NCI-H128 (cell line): ENCODE measurements at regions not wholly inside any gene's neighbourhood (a gene's known extent, or its start where the extent isn't known, plus 50 kb on each side); places are given as distances from the start of the nearest gene placed in this dataset.

Experiments
- DNase-seq: peaks from one replicate; lab custom pipeline; 2025; ENCODE audit not compliant: unreplicated experiment; lab: John Stamatoyannopoulos, UW

DNA sequence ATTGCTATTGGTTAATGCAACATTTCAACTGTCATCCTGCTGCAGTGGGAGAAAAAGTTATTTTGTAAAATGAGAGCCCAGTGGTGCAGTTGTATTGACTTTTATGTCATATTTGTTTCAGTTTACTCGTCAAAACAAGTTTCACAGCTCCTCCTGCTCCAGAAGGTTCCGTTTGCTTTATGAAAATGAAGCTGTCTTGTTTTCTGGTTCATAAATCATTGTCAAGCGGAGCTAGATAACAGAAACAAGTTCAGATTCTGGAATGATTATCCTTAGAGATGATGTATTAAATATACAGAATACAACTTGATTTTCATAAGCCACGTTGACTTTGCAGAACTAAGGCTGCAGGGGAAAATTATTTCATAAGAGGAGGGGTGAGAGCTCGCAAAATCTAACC lies 970.5 kb upstream of the NR2F2 start:
- DNase-seq, result no peak

DNA sequence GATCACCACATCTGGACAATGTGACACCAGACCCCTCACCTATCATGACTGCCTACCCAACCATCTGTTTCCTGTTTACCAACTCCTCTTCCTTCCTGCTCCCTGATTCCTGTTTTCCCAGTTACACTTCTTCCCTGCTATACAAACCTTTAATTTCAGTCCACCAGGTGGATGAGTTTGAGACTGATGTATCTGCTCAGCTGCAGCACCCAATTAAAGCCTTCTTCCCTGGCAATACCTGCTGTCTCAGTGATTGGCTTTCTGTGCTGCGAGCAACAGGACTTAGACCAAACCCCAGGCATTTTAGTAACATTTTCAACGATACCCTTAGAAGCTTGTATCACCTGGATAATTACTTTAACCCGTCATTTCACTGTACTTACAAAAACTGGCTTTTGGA lies 968.2 kb upstream of the NR2F2 start:
- no peak for DNase-seq

DNA sequence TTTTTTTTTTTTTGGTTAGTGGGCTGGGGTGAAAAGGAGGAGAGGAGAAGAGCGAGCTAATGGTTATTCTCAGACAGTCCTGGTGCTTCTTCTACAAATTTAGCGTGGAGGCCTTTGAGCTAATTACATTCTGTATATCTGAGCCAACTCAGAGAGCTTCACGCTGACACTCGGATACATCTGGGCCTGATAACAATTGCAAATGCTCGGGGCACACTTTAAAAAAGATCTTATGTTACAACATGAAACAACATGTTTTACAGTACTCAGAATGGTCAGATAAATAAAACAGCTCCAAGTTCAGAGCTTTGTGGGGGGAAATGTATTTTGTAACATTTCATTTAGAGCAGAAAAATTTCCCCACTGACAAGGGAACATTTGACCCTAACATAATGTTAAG lies 966.9 kb upstream of the NR2F2 start:
- DNase-seq, result no peak

DNA sequence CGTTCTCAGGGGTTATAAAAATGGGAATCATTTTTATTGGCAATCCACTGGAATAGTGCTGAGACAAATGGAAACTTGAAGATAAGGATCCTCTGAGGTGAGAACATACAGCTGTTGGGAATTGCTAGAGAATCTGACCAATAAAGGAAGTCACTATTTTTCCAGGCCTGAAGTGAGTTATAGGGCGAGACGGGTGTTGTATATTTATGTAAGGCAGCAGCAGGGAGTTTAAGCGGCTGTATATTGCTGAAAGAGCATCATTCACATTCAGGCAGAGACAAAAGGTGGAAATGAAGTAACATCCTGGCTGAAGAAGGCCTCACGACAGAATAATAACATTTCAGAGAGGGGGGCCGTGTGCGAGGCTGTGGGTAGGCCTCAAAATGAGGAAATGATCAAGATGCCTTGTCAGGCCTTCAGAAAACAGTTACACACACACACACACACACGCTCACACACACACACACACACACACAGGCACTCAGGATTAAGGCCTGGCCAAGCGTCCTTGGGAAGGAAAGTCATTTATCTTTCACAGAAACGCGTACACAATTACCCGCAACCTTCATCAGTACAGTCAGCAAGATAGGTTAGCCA lies 964.9 kb upstream of the NR2F2 start:
- no peak for DNase-seq

DNA sequence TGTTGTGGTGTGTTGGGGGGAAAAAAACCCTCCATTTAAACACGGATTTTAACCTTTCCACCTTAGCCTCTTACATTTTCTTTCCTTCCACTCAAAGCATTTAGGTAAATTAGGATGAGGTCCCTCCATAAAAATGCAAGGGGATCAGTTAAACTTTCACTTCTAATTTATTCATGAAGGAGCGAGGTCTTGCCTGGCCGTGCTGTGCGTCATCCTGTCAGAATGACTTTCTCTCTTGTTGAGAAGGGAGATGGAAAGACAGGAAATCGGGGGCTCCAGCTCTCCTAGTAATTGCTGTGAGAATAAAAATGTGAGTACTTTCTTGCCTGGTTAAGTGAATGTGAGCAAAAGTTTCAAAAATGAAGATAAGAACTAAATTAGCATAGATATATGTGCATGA lies 962.3 kb upstream of the NR2F2 start:
- no peak for DNase-seq

DNA sequence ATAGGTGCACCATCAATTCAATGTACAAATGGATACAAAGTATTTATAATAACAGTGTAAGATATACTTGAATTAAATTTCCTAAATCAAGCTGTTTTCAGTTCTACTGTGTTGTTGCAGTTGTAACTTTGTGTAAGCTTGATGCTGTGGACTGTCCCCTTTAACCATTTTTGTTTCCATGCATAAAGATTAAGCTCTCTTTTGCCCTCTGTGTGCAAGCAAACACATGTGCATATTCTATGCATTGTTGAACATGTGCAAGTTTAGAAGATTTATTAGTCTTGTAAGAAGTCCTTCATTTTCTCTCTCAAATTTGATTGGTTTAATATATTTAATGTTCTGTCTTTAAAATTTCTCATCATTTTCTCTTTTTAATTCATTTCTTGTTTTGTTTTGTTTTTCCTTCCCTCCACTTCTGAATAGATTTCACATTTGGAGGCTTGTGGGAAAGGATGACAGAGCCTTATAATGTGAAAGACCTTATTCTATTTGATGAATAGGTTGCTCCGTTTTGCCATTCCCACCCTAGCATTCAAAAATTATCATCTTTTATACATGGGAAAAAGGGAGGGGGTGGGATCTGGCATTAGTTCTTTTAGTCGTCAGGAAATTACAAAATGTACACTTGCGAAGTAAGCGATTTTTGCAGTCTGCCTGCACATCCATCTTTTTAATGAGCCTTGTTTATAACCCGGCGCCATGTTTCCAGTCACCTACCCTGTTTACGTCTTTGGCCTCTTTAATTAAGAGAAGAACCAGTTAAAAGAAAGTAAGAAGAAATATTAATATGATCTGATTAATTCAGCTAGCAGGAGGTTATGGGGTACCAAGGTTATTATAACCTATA lies 961.5 kb upstream of the NR2F2 start:
- DNase-seq, result no peak

DNA sequence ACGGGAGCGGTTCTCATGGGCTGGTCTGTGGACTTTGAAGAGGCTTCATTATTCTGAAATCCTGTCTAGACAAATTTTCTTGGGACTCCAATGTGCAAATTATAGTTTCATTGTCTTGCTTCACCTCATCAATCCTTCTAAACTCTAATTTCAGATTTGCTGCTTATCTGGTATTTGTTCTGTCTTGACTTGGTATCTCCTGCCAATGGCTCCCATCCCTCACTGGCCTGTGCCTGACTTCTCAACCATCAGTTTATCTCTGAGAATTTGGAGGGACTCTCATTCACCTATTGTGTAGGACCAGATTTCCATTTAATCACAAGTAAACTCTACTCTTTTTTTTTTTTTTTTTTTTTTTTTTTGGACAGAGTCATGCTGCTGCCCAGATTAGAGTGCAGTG lies 960.2 kb upstream of the NR2F2 start:
- no peak for DNase-seq

DNA sequence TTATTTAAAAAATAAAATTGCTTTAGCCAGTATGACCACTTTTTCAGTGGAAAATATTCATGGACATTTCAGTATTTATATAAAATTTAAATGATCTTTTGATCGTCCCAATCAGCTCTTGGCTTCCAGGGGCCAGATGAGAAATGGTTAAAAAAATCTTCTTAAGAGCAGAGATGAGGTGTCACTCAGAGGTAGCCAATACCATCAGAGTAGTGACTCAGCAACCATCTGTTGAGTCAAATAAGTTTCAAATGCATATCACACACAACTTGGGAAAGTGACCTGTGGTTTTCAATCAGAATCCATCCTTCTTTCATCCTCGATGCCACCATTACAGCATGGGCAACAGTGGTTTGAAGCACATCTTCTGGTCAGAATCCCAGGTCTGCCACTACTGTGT lies 958.8 kb upstream of the NR2F2 start:
- no peak for DNase-seq

DNA sequence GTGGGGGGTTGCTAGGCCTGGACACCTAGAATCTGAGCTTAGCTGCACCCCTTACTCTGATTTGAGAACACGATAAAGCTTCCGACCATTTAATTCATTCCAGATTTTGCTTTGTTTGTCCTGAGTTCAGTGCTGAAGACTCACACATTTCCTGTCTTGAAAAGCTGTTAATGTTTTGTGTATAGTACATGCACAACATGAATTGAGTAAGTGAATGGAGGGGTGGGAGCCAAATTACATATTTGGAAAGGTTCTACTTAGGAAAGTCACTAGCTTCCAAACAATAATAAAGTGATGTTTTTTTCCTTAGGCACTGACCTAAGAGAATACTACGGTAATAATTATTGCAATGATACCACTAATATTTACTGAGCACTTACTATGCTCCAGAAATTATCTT lies 955.2 kb upstream of the NR2F2 start:
- no peak for DNase-seq

DNA sequence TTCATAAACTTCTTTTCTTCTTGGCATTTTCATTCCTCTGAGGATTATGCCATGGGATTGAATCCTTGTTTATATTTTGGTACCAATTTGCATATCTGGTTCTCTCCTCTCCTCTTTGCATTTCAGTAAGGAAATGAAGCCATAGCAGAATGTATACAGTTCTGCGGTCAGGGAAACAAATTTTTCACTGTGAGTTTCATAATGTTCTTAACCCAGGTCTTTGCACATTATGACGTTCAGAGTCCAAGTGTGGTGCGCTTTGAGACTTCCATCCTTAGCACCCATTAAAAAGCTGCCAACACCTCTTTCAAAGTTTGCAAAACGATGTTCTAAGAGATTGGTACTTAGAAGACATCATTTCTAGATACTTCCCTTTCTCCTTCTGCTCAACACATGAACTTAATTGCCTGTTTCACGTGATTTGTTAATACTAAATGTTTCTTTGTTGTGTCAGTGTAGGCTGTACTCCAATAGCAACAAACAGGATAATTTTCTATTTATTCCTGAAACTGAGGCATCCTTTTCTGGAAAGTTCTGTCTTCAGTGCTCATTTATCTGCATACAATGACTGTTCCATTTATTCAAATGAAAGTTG lies 953.1 kb upstream of the NR2F2 start:
- DNase-seq, result no peak

DNA sequence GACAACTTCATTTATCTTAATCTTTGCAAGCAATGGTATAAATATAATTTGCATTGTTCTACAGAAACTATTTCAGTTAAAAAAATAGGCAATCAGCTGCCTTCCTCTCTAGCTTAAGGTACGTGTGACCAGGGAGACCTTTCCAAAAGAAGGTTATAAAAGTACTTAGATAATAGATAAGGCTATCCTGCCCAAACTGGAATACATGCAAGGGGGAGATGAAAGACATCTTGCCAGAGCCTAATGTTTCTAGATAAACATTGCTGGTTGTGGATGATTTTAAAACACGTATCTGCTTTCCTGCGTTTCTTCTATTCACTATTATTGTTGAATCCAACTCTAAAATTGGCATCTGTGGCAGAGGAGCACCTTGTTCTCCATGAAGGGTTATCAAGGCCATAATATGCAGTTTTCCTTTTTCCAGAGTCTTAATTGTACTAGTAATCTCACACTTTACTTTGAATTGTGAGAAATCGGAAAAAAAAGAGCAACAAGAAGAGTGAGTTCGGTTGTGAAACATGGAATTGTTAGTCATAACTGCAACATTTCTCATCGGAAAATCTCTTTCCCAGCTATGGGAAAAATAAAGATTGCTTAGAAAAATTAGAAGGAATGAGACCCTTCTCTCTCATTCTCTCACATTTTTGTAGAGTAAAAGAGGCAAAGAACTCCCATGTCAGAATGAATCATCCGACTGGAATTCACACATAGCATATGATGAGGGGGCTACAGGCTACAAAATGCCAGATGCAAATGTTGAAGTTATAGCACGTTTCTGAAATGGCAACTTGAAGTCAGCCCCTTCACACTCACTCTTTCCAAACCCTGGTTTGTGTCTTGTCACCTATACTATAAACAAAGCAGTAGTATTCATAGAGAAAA lies 936.1 kb upstream of the NR2F2 start:
- no peak for DNase-seq

DNA sequence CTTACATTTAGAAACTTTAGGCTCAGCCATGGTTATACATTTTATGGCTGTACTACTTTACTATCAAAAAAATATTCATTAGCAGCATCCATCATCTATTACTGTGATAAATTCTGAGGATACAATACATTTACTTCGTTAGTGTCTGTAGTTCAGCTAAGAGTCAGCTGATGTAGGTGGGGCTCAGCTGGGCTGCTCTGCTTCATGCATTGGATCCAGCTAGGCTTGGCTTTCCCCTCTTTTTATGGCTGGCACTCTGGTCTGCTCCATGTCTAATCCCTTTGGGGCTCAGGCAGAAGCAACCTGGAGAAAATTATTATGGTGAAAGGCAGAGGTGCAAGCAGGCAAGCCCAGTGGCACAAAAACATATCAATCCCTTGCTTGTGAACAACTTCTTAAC lies 930.1 kb upstream of the NR2F2 start:
- no peak for DNase-seq

DNA sequence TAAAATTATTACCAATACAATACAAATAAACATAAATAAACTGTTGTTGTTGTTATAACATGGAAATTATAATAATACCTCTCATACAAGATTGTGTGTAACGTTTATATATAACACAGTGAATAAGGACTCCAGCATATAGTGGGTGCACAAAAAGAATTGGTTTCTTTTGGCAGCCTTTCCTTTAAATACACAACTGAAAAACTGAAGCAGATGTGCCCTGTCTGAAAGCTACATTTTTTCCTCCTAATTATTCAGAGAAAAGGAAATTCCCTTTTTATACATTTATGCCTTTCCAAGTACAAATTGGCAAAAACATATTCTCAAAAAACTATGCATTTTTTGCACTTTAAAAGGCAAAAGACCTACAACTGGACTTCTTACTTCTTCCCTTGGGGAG lies 928.9 kb upstream of the NR2F2 start:
- no peak for DNase-seq

DNA sequence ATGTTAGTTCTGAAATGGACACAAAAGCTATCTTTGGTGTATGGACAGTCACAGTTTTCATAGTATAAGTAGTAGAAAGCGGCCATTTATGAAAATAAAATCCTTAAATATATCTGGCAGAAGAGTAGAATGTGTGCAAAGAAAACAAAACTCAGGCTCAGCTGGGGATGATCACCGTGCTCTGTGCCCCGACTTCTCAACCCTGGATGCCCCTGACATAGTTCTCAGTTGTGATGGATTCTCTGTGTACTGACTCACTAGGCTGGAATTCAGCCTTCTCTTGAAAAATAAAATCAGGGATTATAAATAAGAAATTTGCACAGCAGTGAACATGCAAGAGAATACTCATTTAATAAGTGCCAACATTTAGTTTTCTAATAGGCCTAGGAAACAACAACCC lies 925.1 kb upstream of the NR2F2 start:
- DNase-seq, result no peak

DNA sequence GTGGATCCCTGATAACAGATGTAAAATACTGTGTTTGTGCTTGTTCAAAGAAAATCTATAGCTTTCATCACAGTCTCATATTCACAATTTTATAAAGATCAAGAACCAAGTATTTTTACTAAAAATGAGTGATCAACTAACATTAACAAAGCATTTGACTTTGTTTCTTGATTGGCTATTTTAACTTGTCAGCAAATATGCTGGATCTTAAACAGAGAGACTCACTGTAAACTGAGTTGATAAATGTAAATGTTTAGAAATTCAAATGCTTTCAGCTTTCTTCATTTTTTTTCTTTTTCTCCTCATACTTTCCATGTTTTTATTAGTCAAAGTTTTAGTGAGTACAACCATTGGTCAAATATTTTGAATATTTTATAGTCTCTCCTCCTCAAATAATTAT lies 923.0 kb upstream of the NR2F2 start:
- no peak for DNase-seq

DNA sequence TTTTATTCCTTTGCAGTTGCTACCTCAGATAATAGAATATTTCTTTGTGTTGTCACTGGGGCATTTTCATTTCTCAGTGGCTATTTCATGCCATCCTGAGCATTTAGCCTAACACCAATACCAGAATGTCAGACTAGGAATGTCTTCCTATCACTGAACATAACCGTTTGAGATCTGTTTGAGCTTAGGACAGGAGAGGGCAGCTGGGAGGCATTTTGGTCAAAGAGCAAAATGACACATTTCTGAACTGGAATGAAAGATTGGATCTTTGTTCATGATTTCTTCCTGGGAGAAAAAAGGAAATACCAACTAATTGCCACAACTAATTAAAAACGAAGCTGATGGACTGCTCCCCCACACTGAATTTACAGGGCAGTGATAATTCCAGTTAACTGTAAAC lies 921.3 kb upstream of the NR2F2 start:
- no peak for DNase-seq

DNA sequence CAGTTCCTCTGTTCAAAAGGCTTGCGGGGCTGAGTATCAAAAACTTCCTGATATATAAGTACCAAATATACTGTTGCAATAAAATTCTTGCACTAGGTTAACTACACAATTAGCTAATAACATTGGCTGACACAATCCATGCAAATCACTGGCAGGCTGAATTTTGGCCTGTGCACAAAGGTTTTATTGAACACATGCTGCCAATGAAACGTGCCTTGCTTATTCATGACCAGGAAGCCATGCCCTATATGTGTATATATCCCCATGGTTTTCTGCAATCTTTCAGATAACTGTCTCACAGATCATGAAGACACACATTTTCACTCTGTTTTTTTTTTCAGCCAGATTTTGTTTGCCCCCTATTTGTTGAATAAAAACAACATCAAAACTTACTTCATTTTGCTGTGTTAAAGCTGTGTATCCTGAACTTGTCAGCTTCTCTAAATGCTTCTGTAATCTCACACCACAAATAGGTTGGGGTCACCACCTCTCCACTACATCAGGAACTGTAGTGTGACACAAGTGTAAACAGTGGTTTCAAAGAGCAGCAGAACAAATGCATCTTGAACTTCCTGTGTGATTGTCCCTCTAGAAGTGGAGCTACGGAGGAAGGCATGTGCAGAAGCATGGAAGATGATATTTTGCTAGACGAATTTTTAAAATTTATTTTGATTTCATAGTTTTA lies 920.7 kb upstream of the NR2F2 start:
- DNase-seq, result no peak

DNA sequence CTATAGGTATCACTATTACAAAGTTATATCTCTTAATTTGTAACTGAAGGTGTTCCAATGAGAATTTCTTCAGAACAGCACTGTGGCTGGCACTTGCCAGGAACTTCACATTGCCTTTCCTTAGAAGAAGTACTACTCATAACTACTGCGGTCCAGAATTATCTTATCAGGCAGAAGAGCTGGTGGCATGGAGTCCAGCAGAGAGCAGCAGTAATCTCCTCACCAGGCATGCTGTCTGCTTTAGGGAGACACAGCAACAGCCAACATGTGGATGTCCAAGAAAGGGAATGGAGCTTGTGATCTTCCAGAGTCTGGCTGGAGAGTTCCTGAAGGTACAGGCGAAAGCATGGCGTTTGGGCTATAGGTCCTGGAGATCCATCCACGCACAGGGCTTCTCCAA lies 919.7 kb upstream of the NR2F2 start:
- DNase-seq, result no peak

DNA sequence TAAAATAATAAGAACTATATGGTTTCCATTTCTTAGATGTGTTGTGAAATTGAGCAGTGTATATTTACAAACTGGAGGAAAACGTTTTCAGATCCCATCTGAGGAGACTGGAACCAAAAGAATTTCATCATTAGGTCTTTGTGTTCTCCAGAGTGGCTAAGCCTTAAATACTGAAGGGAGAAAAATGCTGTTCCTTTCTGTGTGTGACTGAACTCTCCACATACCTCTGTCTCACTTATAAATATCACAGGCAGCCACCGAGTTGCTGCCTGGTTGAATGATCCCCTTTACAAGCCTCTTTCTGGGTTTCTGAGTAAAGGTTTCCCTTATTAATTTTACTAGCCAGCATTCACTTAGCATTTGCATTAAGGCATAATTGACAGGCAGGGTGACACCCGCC lies 913.9 kb upstream of the NR2F2 start:
- DNase-seq, result no peak

DNA sequence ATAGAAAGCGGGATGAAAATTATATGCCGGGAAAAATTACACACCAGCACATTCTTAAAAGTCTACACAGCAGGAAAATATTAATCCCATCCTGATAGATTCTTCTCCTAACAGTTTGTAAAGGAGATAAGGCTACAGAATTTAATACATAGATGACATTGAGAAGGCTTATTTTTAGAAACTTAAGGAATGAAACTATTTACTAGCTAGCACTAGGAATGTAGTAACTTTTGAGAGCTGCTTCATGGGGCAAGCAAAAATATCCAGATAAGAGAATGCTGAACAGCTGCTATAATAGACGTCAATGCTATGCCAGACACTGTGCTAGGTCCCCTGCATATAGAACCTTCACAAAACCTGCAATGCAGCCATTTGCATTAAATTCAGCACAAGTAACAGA lies 912.7 kb upstream of the NR2F2 start:
- no peak for DNase-seq

DNA sequence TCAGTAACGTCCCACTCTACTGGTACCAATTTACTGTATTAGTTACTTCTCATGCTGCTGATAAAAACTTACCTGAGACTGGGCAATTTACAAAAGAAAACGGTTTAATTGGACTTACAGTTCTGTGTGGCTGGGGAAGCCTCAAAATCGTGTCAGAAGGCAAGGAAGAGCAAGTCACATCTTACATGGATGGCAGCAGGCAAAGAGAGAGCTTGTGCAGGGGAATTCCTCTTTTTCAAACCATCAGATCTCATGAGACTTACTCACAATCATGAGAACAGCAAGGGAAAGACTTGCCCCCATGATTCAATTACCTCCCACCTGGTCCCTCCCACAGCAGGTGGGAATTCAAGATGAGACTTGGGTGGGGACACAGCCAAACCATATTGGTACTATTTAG lies 908.2 kb upstream of the NR2F2 start:
- DNase-seq, result no peak
